Mucosa of descending colon (tissue), 3 donors: ENCODE measurements at regions not wholly inside any gene's neighbourhood (a gene's known extent, or its start where the extent isn't known, plus 50 kb on each side); places are given as distances from the start of the nearest gene placed in this dataset.
A peak's percentile ranks its signal among the peaks of the same experiment; 100 is the strongest.

Experiments used
- ATAC-seq: fragments of 200-7000 bp; cut with Tn5 transposase; one replicate; pipeline ENCODE4 v1.9.1; 2020; ENCODE audit warnings: mild to moderate bottlenecking, moderate library complexity
- DNase-seq, 3 donors: peaks; one replicate each; pipeline ENCODE4 v3.0.0-alpha.2; 2020
- H3K36me3 ChIP-seq: fragments of 200-600 bp; one replicate; pipeline ENCODE4 v1.8.0; 2021; ENCODE audit warnings: low read depth, mild to moderate bottlenecking
- H3K4me1 ChIP-seq: fragments of 200-600 bp; one replicate; pipeline ENCODE4 v1.8.0; 2021; ENCODE audit warnings: low read depth, mild to moderate bottlenecking
- H3K4me3 ChIP-seq: fragments of 200-600 bp; one replicate; pipeline ENCODE4 v1.8.0; 2021; ENCODE audit warnings: mild to moderate bottlenecking
- H3K9me3 ChIP-seq: fragments of 200-600 bp; one replicate; pipeline ENCODE4 v1.8.0; 2021; ENCODE audit warnings: mild to moderate bottlenecking
- CTCF ChIP-seq: fragments of 200-600 bp; IDR thresholded peaks from one replicate; pipeline ENCODE4 v1.8.0; 2022; ENCODE audit warnings: antibody characterized with exemption, mild to moderate bottlenecking
- intact Hi-C, 2 donors: fragments of 100-400 bp; cut with DNase I in 1 of 2; cut with micrococcal nuclease in 1 of 2; formaldehyde crosslinking; loops; one replicate each; pipeline versions ENCODE4 v1.11.0 to v1.11.1; 2022; cut with DNase I, micrococcal nuclease
- donor health status: DM: no; HTN: no; CAD: no; lungs with moderate emphysema.
- donor health status: DM: no; HTN: no; CAD: no.
- donor health status: DM: no; HTN: yes; CAD: no.

- ATAC-seq (peak; percentile 18), DNase-seq (no peak)
- no peaks in the 10 kb centered on the region for H3K36me3 ChIP-seq
- intact Hi-C loops, result no loop called here
- no peak for TF ChIP-seq CTCF
- H3K9me3 ChIP-seq, result no peaks in the 10 kb centered on the region
- H3K4me3 ChIP-seq, result no peak overlapping the region
- H3K4me1 ChIP-seq, result no peaks in the 10 kb centered on the region
Measured at GRCh38 chr9:84111726-84112125, 131.1 kb downstream of the RMI1 start.

GRCh38 chr9:84121991-84122523 is 141.5 kb downstream of the RMI1 start:
- Histone ChIP-seq H3K4me3 (no peak overlapping the region), H3K4me1 (peaks cover 3% of the 10 kb centered on the region), H3K36me3 (no peaks in the 10 kb centered on the region), H3K9me3 (no peaks in the 10 kb centered on the region)
- DNase-seq, result no peak
- no peak for TF ChIP-seq CTCF
- peak; percentile 21 for ATAC-seq
- intact Hi-C loops, result no loop called here

GRCh38 chr9:84122572-84122971 is 142.0 kb downstream of the RMI1 start:
- TF ChIP-seq CTCF, result no peak
- ATAC-seq (no peak), DNase-seq (no peak)
- H3K36me3 ChIP-seq, result no peaks in the 10 kb centered on the region
- H3K4me3 ChIP-seq, result no peak overlapping the region
- intact Hi-C loops, result no loop called here
- no peaks in the 10 kb centered on the region for H3K9me3 ChIP-seq
- H3K4me1 ChIP-seq, result peaks cover 3% of the 10 kb centered on the region

GRCh38 chr9:84123648-84124406 is 143.2 kb downstream of the RMI1 start:
- DNase-seq, result no peak
- ATAC-seq, result peak; percentile 74
- Histone ChIP-seq H3K36me3 (no peaks in the 10 kb centered on the region), H3K4me1 (peaks cover 3% of the 10 kb centered on the region), H3K4me3 (no peak overlapping the region), H3K9me3 (no peaks in the 10 kb centered on the region)
- intact Hi-C loops, result no loop called here
- TF ChIP-seq CTCF, result no peak

- no peaks in the 10 kb centered on the region for H3K36me3 ChIP-seq
- intact Hi-C loops, result no loop called here
- H3K9me3 ChIP-seq, result no peaks in the 10 kb centered on the region
- no peak overlapping the region for H3K4me3 ChIP-seq
- DNase-seq, result no peak
- no peak for ATAC-seq
- H3K4me1 ChIP-seq, result peaks cover 3% of the 10 kb centered on the region
- no peak for TF ChIP-seq CTCF
Measured at GRCh38 chr9:84125046-84125445, 144.4 kb downstream of the RMI1 start.
